OCI-M2 (cell line): ENCODE measurements at regions not wholly inside any gene's neighbourhood (a gene's known extent, or its start where the extent isn't known, plus 50 kb on each side); places are given as distances from the start of the nearest gene placed in this dataset.

ENCODE experiments used
- DNase-seq: peaks from one replicate; lab custom pipeline; 2025; ENCODE audit not compliant: unreplicated experiment; lab: John Stamatoyannopoulos, UW

DNA sequence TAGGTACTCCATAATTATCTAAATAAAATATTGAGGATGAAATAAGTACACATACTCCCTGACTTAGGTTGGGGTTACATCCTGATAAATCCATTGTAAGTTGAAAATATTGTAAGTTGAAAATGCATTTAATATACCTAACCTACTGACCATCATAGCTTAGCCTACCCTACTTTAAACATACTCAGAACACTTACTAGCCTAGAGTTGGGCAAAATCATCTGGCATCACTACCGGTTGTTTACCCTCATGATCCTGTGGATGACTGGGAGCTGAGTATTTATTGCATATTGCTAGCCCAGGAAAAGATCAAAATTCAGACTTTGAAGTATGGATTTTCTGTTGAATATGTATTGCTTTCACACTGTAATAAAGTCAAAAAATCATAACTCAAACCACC, 467.3 kb downstream of the C6orf118 start:
- DNase-seq: no peak

DNA sequence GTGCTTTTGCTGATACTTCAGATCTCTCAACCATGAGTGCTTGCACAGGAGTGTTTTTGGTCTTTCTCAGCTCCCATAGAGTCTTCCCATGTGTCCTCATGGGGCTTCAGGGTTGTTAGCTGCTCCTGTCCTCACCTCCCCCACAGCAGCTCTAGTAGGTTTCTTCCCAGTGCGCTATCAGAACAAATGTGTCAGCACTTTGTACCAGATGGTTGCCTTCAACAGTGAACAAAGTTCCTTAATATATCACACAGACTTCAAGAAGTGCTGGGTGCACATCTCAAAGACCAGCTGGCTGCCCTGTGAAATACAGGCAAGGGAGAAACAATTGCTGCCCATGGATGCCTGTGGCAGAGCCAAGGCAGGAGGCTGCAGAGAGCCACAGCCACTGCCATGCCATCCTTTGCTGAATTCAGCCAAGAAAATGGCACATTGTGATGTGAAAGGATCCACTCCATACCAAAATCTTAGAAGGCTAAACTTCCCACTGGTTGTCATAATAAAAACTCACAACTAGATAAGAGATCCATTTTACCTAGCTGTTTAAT, 471.3 kb downstream of the C6orf118 start:
- no peak for DNase-seq

DNA sequence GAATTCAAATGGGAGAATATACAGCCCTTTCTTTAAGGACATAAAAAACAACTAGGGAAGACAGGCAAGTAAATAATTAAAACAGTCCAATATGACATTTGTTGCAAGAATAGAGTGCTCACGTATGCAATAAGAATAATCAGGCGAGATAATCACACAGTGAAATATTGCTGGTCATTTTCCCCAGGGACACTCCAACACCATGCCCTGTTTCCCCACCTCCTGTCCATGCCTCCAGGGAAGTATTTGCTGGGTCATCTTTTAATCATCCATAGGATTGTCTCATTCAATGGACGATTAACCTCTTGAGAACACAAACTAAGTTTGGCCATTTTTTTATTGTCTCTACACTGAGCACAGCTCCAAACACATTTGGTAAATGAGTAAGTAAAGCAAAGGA, 472.9 kb downstream of the C6orf118 start:
- no peak for DNase-seq

DNA sequence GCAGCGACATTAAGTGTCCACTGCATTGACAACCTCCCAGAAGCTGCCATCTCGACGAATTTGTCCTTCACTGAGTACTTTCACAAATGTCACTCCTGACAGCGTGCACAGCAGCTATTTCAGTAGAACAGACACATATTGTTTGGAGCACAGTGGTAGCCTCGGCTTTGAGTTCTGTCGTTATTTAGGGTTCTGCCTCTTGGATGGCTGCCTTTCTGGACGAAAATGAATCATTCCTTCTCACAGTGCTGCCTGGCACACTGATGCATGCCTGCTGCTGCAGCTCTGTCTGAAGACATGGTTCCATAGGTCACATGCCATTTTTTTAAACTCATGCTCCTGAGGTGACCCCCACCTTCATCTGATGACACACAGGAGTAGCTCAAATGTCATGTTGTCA, 477.0 kb downstream of the C6orf118 start:
- no peak for DNase-seq

DNA sequence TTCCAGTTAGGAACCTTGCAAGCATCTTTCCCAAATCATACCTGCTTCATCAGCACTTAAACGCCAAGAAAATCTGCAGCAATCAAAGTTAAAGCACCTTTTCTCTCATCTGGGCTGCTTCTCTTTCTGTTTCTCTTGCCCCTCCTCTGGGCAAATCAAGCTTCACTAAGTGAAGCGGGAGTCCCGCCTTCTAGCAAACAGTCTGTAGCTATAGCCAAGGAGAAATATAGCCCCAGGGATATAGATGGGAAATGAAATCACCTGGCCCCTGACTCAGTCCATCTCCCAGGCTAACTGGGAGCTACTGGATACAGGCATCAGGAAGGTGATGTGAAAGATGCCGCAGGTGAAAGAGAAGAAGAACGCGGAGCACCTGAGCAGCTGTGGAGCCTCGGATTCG, 481.9 kb downstream of the C6orf118 start:
- DNase-seq: no peak

DNA sequence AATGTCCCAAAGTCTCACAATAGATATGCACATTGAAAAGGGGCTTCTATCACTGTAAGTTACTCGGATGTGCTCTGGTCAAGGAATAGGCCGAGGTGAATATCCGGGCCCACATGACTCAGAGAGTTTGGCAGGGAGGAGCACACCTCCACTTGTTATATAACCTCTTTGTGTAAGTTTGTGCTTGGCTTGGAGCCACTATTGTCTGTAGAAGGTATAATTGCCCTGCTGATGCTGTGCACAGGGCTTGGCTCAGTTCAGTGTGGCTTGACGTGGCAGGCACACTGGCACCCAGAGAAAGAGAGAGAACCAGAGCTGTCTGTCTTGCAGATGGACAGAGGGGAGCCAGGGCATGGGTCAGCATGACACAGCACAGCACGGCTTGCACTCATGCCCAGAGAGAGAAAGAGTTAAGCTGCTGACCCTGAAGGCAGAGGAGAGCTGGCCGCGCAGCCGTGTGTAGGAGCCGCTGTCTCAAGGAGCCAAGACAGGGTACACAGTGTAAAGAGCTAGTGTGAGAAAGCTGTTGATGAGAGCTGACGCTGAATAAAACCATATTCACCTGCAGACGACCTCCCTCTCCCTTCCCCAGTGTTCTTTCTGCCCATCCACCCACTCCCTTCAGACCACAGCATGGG, 482.5 kb downstream of the C6orf118 start:
- no peak for DNase-seq

DNA sequence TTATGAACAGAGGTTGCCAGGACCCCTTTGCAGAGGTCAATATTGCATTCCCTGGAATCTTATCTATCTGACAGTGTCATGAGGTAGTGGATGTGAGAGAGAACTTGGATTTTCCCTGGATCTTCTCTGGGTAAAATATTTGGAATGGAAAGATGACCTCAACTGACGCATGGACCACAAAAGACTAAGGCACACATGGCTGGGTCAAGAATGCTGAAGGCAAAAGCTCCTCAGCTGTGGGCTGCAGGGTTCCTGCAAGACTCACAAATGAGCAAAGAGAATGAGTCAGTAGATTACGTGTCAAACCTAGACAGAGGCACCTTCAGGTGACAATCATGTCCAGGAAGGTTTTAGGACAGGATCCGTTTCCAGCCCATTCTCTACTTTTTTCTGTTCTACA, 484.0 kb downstream of the C6orf118 start:
- DNase-seq: no peak

DNA sequence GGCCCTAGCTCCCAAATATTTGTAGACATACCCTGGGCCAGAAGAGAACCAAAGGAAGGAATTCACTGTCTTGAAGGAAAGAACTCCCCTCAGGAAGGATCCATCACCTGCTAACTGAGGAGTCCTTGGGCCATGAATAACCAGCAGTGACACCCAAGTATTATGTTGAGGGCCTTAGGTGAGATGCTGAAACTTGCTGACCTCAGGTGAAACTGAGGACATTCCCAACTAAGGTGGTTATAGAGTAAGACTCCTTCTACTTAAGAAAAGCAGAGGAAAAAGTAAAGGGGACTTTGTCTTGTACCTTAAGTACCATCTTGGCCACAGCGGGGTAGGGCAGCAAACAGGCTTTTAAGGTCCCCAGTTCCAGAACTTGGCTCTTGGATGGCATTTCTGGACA, 491.7 kb downstream of the C6orf118 start:
- no peak for DNase-seq

DNA sequence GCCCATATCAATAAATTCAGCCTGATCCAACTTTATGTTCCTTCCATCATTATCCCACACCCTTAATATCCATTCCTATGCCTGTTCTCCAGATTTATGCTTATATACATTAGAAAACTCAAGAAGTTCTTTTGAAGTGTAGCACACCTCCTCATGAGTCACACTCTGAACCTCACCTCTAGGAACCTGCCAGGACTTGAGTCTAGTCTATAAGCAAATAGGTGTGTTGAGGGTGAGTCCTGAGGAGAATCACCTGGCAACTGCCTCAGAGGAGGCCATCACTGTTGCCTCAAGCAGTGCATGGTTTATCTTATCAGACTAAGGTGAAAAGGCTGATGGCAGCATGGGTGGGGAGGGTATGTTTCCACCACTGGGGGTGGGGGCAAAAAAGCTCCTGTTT, 496.7 kb downstream of the C6orf118 start:
- no peak for DNase-seq

DNA sequence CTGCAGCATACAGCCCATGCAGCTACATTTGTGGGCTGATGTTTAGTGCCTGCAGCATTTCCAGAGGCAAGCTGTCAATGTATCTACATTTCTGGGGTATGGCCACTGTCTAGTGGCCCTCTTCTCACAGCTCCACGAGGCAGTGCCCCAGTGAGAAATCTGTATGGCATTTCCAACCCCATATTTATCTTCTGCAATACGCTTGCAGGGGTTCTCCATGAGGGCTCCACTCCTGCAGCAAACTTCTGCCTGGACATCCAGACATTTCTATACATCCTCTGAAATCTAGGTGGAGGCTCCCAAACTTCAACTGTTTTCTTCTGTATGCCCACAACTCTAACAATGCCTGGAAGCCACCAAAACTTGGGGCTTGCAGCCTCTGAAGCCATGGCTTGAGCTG, 502.3 kb downstream of the C6orf118 start:
- DNase-seq: no peak

DNA sequence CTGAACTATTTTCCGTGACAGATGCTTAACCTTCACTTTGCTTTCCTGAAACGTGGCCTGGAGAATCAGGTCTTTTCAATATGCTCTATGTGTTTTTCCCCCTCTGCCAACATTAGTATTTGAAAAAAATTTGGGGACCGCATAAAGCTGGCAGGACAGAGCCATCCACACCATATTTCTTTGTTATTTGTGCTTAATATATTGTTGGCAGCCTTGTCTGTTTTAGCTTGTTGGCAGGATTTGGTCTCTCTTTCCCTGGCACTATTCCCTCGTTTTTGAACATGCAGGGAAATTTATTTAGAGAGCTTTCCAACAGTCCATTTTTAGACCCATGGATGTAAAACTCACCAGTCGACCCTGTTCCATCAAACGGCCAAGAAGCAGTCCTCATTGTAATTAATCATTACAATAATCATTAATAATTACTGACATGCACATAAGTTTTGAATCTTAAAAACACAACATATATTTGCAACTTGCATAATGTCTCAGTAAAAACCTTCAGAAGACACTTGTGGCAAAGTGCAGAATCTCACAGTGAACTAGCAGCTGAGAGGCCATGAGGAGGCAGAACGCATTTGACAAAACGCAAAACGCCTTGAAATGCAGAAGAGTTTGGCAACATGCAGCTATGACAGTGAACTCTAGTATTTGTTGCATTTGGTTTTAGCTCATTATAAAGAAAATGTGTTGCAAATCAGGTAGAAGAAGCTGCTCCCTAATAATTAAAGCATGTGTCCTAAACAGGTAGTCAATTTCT, 514.2 kb downstream of the C6orf118 start:
- DNase-seq: no peak

DNA sequence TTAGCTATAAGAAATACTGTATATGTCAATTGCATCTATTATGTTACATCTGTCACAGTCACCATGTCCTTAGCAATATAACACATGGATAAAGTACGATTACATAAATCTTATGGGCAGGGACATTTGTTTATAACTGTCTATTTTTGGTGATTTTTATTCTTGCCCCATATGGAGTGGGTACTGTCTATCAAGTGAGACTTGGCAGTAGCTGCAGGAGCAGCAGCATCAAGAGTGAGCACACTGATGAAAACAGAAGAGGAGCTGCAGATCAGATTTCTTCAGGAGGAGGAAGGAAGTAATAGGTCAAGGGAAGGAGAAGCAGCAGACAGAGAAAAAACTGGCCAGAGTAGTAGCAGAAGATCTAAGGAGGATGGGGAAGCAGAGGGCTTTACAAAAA, 516.7 kb downstream of the C6orf118 start:
- no peak for DNase-seq

DNA sequence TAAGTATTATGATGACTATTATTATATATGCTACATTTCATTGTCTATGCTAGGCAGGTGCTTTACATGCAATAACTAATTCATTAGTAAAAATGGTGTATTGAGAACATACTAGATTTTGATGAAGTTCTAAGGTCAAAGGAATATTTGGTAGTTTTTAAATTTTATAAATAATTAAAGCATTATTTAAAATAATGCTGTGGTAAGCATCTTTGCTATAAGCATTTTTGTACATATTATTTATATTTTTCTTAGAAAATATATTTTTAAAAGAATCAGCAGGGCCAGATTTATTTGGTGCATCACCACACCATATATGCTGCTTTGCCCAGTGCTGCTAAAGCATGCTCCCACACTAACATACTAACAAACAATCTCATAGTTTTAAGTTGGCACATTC, 517.9 kb downstream of the C6orf118 start:
- DNase-seq: no peak

DNA sequence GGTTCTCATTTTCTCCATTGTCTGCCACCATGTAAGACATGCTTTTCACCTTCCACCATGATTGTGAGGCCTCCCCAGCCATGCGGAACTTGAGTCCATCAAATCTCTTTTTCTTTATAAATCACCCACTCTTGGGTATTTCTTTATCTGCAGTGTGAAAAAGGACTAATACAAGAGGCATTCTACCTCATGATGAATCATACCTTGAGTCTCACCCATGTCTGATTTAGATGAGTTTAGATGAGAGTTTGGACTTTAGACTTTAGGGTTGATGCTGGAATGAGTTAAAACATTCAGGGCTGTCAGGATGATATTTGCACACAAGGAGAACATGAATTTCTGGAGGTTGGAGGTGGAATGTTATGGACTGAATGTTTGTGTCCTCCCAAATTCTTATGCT, 545.6 kb downstream of the C6orf118 start:
- DNase-seq: no peak

DNA sequence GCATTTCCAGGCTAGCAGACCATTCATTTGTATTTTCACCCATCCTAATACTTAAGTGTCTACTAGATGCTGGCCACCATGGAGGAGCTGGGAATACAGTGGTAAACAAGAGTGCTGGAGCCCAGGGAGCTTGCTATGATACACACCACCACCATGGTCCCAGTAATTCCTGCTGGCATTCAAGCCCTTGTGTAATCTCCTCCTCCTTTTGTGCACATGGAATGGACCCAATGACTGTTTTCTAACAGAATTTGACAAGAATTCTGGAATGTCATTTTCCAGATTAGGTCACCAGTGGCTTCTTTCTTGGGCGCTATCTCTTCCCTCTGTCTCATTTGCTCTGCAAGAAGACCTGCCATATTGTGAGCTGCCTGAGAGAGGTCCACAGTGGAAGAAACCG, 552.0 kb downstream of the C6orf118 start:
- no peak for DNase-seq

DNA sequence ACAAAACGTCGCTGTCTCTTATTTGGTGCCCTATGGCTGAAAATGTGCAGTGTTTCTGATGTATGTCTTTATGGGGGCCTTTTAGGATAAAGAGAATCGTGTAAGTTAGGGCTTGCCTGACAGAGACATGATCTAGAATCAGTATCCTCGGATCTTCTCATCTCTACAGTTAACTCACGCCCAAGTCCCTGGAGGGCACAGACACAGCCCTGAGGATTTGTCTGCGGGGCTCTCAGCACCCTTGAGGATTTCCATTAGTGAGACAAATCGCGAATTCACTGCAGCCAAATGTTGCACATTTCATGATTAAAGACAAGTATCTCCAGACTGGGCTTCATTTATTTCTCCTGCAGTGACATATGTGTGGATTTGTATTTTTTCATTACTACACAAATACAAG, 552.7 kb downstream of the C6orf118 start:
- no peak for DNase-seq

DNA sequence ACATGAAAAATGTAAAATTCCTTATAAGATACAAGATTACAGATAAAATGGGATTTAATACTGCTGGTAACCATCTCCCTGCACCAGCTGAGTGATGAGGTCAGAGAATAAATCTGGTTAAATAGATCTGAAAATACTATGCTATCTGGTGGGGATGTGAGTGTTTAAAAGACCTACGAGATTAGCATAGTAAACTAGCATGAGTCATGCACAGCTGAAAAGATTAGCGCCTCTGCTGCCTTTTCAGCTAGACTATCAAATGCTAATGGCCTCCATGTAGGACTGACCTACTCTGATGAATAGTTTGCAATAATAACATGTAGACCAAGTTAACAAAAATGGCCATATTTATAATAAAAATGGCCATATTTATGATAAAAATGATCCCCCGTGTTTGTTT, 553.3 kb downstream of the C6orf118 start:
- no peak for DNase-seq

DNA sequence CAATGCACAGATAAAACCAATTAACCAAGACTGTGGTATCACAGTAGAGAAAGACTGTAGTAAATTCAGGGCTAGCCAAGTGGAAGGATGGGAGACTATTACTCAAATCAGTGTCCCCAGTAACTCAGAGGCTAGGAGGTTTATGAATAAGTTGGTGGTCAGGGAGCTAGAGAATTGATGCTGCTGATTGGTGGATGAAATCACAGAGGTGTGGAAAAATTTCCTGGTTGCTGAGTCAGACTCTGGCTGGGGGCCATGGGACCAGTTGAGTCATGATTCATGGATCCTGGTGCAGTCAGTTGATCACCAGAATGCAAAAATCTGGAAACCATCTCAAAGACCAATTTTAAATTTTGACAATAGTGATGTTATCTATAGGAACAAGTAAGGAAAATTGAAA, 555.9 kb downstream of the C6orf118 start:
- no peak for DNase-seq

DNA sequence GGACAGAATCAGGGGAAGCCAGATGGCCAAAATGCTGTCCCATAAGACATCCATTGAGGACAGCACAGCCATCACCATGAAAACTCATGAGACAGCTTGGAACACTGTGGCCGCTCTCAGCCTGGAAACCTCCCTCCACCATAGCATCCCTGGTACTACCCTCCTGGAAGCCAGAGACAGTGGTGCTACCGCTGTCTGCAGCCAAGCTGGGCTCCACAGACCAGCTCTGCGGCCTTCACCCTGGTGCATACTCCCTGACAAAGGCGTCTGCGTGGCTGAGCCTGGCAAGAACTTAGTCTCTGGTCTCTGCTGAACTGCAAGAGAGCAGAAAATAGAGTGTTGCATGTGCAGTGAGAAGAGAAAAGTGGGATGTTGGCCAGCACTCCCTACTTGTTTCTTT, 558.0 kb downstream of the C6orf118 start:
- DNase-seq: no peak

DNA sequence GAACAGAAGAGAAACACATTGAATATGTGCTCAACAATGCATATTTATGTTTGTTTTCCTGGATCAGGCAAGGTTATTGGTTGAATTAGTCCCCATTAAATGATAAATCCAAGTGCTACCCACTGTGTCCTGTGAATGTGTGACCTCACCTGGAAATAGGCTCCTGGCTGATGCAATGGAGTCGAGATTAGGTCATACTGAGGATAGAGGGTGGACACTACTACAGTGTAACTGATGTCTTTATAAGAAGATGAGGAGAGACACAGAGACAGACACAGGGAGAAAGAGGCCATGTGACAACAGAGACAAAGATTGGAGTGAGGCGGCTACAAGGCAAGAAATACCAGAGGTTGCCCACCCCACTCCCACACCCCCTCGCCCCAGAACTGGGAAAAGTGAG, 559.3 kb downstream of the C6orf118 start:
- no peak for DNase-seq

DNA sequence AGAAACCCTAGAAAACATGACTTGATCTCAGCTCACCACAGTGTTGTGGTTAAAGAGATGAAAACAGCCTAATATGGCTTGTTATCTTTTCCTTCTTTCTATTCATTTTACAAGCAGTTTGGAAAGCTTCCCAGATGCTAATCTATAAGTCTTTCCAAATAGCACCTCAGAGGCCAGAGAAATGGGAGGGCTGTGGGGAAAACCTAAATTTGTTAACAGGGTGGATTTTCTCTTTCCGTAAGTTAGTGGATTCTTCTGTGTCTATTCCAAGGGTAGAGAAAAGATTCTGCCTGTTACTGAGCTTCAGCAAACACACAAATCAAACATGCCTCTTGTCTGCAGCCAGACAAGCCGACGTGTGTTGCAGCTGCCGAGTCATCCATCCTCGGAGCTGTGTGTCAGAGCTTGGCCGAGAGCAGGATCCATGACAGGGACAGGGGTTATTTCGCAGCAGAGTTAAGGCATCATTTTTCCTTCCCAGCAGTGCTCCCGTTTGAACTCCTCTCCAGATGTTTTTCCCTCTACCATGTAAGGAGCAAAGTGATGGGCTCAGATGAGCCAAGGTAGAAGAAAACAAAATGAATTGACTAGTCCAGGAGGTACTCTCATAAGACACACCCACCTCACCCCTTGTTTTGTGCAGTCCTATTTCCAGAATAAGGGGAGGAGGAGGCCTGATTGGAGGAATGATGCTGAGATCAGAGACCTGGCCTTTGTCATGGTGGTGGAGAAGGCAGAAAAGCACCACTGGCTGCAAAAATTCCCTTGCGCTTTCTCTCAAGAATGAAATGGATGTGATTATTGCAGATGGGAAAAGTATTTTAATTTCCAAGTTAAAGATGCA, 560.0 kb downstream of the C6orf118 start:
- no peak for DNase-seq

DNA sequence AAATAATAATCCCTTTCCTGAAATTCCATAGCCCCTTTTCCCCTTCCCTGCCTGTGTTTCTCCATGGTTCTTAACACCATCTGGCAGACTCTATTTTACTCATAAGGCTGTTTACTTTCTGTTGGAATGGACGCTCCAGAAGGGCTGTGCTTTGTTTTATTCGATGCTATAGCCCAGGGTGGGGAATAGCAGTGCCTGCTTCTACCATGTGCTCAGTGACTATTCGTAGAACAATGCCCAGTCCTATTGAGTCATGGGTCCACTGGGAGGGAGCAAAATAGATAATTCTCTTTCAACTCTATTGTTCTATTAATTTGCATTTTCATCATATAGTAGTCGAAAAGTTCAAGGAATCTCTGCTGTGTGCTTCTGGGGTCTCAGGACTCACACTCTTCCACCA, 565.1 kb downstream of the C6orf118 start:
- DNase-seq: no peak
